ENCODE measurements at regions not wholly inside any gene's neighbourhood (a gene's known extent, or its start where the extent isn't known, plus 50 kb on each side); places are given as distances from the start of the nearest gene placed in this dataset.

DNA sequence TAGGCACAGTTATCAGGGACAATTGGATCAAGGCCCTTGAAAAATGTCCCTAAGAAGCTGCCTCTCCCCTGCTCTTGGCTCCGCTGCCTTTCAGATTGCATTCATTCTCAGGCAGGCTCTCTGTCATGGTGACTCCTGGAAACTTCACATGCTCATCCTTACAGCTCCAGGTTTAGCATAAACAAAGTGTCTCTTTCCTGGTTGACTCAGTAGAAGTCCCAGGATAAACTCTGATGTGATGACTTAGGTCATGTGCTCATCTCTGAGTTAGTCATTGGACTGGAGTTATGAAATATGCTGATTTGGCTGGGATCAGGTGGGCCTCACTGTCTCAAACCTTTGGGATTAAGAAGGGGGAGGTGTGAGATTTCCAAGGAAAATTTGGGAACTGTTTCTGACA is 243.8 kb downstream of the ZNF621 start:
- TF ChIP-seq POLR2AphosphoS5 (IDR thresholded peaks at IDR 0.05; ENCODE audit: low read depth, low read length) (no peak), TCF7L2 (IDR thresholded peaks at IDR 0.05; ENCODE audit: low read depth, low read length) (no peak)
- intact Hi-C loops (cut with micrococcal nuclease; ENCODE audit: unreplicated experiment): no loop called here
- no peak overlapping the region for H3K27ac ChIP-seq (ENCODE audit: low read length)
- no peaks in the 10 kb centered on the region for H3K36me3 ChIP-seq (ENCODE audit: control insufficient read depth, insufficient read depth, low read length)
- ChIA-PET POLR2A (no interaction called here), CTCF (no interaction called here)
- BruUV-seq (replicated peaks): no TSS peak
- H3K27me3 ChIP-seq (ENCODE audit: control insufficient read depth, insufficient read depth, low read length): no peaks in the 10 kb centered on the region
- ATAC-seq (no peak), DNase-seq (ENCODE audit: low read depth, low spot score) (no peak)
- no peaks in the 10 kb centered on the region for H3K4me1 ChIP-seq (ENCODE audit: control insufficient read depth, insufficient read depth, low read length)
- in situ Hi-C loops (cut with HindIII; ENCODE audit: low pct_unique_long_range_greater_than_20kb, low sequenced_read_pairs): no loop called here
- no peak overlapping the region for H3K4me3 ChIP-seq (ENCODE audit: low read depth in 2 of 2, low read length in 2 of 2)
- no peaks in the 10 kb centered on the region for H3K9me3 ChIP-seq (ENCODE audit: control insufficient read depth, insufficient read depth, low read depth, low read length)

DNA sequence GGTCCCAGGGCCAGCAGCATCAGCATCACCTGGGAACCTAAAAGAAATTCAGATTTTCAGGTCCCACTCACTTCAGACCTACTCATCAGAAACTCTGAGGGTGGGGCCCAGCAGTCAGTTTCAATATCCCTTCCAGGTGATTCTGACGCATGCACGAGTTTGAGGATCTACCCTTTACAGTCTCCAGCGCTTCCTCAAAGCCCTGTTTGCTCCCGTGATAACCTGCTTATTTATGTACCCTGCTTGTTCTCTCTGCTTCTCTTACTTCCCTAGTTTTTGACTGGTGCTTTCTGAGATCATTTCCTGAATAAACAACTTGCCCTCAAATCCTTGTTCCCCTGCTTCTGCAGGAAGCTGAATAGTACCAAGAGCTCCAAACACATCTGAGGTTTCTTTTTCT is 245.3 kb downstream of the ZNF621 start:
- DNase-seq (ENCODE audit: low read depth, low spot score) (no peak), ATAC-seq (no peak)
- Histone ChIP-seq H3K27ac (ENCODE audit: low read length) (no peak overlapping the region), H3K36me3 (ENCODE audit: control insufficient read depth, insufficient read depth, low read length) (no peaks in the 10 kb centered on the region), H3K4me1 (ENCODE audit: control insufficient read depth, insufficient read depth, low read length) (no peaks in the 10 kb centered on the region), H3K4me3 (ENCODE audit: low read depth in 2 of 2, low read length in 2 of 2) (no peak overlapping the region), H3K27me3 (ENCODE audit: control insufficient read depth, insufficient read depth, low read length) (no peaks in the 10 kb centered on the region), H3K9me3 (ENCODE audit: control insufficient read depth, insufficient read depth, low read depth, low read length) (no peaks in the 10 kb centered on the region)
- no peak for TF ChIP-seq SIN3A (IDR thresholded peaks at IDR 0.05; ENCODE audit: borderline replicate concordance, insufficient read depth, low read depth, low read length)
- no peak for TF ChIP-seq POLR2AphosphoS5 (IDR thresholded peaks at IDR 0.05; ENCODE audit: low read depth, low read length)
- TF ChIP-seq, protein P1, sequence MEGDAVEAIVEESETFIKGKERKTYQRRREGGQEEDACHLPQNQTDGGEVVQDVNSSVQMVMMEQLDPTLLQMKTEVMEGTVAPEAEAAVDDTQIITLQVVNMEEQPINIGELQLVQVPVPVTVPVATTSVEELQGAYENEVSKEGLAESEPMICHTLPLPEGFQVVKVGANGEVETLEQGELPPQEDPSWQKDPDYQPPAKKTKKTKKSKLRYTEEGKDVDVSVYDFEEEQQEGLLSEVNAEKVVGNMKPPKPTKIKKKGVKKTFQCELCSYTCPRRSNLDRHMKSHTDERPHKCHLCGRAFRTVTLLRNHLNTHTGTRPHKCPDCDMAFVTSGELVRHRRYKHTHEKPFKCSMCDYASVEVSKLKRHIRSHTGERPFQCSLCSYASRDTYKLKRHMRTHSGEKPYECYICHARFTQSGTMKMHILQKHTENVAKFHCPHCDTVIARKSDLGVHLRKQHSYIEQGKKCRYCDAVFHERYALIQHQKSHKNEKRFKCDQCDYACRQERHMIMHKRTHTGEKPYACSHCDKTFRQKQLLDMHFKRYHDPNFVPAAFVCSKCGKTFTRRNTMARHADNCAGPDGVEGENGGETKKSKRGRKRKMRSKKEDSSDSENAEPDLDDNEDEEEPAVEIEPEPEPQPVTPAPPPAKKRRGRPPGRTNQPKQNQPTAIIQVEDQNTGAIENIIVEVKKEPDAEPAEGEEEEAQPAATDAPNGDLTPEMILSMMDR (IDR thresholded peaks at IDR 0.05): no peak
- BruUV-seq (replicated peaks): no TSS peak
- in situ Hi-C loops (cut with HindIII; ENCODE audit: low pct_unique_long_range_greater_than_20kb, low sequenced_read_pairs) (no loop called here), intact Hi-C loops (cut with micrococcal nuclease; ENCODE audit: unreplicated experiment) (no loop called here)
- POLR2A ChIA-PET: no interaction called here
- CTCF ChIA-PET: no interaction called here

- ChIA-PET POLR2A (no interaction called here), CTCF (no interaction called here)
- no peak overlapping the region for H3K27ac ChIP-seq (ENCODE audit: low read length)
- TF ChIP-seq, protein P2, sequence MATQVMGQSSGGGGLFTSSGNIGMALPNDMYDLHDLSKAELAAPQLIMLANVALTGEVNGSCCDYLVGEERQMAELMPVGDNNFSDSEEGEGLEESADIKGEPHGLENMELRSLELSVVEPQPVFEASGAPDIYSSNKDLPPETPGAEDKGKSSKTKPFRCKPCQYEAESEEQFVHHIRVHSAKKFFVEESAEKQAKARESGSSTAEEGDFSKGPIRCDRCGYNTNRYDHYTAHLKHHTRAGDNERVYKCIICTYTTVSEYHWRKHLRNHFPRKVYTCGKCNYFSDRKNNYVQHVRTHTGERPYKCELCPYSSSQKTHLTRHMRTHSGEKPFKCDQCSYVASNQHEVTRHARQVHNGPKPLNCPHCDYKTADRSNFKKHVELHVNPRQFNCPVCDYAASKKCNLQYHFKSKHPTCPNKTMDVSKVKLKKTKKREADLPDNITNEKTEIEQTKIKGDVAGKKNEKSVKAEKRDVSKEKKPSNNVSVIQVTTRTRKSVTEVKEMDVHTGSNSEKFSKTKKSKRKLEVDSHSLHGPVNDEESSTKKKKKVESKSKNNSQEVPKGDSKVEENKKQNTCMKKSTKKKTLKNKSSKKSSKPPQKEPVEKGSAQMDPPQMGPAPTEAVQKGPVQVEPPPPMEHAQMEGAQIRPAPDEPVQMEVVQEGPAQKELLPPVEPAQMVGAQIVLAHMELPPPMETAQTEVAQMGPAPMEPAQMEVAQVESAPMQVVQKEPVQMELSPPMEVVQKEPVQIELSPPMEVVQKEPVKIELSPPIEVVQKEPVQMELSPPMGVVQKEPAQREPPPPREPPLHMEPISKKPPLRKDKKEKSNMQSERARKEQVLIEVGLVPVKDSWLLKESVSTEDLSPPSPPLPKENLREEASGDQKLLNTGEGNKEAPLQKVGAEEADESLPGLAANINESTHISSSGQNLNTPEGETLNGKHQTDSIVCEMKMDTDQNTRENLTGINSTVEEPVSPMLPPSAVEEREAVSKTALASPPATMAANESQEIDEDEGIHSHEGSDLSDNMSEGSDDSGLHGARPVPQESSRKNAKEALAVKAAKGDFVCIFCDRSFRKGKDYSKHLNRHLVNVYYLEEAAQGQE (IDR thresholded peaks at IDR 0.05; ENCODE audit: insufficient read depth in 1 of 2, low read depth in 2 of 2, low read length in 1 of 2): no peak
- TF ChIP-seq, protein P1 (IDR thresholded peaks at IDR 0.05): no peak
- TF ChIP-seq TCF7L2 (IDR thresholded peaks at IDR 0.05; ENCODE audit: low read depth, low read length): no peak
- no peak for TF ChIP-seq POLR2AphosphoS5 (IDR thresholded peaks at IDR 0.05; ENCODE audit: low read depth, low read length)
- TF ChIP-seq SIN3A (IDR thresholded peaks at IDR 0.05; ENCODE audit: borderline replicate concordance, insufficient read depth, low read depth, low read length): no peak
- no TSS peak for BruUV-seq (replicated peaks)
- no peaks in the 10 kb centered on the region for H3K9me3 ChIP-seq (ENCODE audit: control insufficient read depth, insufficient read depth, low read depth, low read length)
- intact Hi-C loops (cut with micrococcal nuclease; ENCODE audit: unreplicated experiment) (no loop called here), in situ Hi-C loops (cut with HindIII; ENCODE audit: low pct_unique_long_range_greater_than_20kb, low sequenced_read_pairs) (no loop called here)
- H3K4me3 ChIP-seq (ENCODE audit: low read depth in 2 of 2, low read length in 2 of 2): no peak overlapping the region
- no peaks in the 10 kb centered on the region for H3K27me3 ChIP-seq (ENCODE audit: control insufficient read depth, insufficient read depth, low read length)
- DNase-seq (ENCODE audit: low read depth, low spot score): no peak
- H3K36me3 ChIP-seq (ENCODE audit: control insufficient read depth, insufficient read depth, low read length): no peaks in the 10 kb centered on the region
- H3K4me1 ChIP-seq (ENCODE audit: control insufficient read depth, insufficient read depth, low read length): no peaks in the 10 kb centered on the region
- no peak for ATAC-seq
Measured at GRCh38 chr3:40771112-40771511, 246.4 kb downstream of the ZNF621 start.
